SK-N-SH (cell line): ENCODE measurements at regions not wholly inside any gene's neighbourhood (a gene's known extent, or its start where the extent isn't known, plus 50 kb on each side); places are given as distances from the start of the nearest gene placed in this dataset.
A peak's percentile ranks its signal among the peaks of the same experiment; 100 is the strongest.
"Not testable (repeated sequence)": the region's sequence is repeated elsewhere in the genome, so short reads cannot be mapped to it uniquely, and the experiment has no call there.

Source experiments
- CTCF ChIA-PET: fragments of 300-600, 350-600 bp; formaldehyde crosslinking; extraction: SDS; loops from one replicate; lab custom pipeline; 2021; lab: Yijun Ruan, JAX
- POLR2A ChIA-PET: fragments of 350-600 bp; sonication (Branson Sonifier 250); formaldehyde crosslinking; extraction: SDS; loops from one replicate; lab custom pipeline; 2020; ENCODE audit warnings: antibody characterized with exemption, inconsistent platforms; lab: Yijun Ruan, JAX
- DNase-seq: peaks from one replicate; pipeline ENCODE4 v3.0.0; 2012
- H2AFZ ChIP-seq: fragments of 200-600 bp; sonication (generic); 2 replicates; pipeline ENCODE4 v1.8.1; 2016; ENCODE audit warnings: antibody characterized with exemption, mild to moderate bottlenecking, low read depth
- H3F3A ChIP-seq: fragments of 200-600 bp; sonication (generic); replicated peaks from 2 replicates; pipeline ENCODE3; 2016; ENCODE audit warnings: antibody characterized with exemption, mild to moderate bottlenecking; ENCODE audit not compliant: insufficient read depth
- H3K27ac ChIP-seq, 2 experiments: fragments of 200-500 bp in 1 of 2; fragments of 200-600 bp in 1 of 2; sonication (Bioruptor generic) in 1 of 2; sonication (generic), shearing (Covaris generic) in 1 of 2; 2 replicates each; pipeline versions ENCODE4 v1.5.1 to v1.6.1; 2014 to 2016; ENCODE audit warnings: low read depth in 2 of 2, inconsistent platforms in 1 of 2, low read length in 1 of 2, mild to moderate bottlenecking in 1 of 2, mixed read lengths in 1 of 2
- H3K27me3 ChIP-seq: fragments of 200-600 bp; sonication (generic), shearing (Covaris generic); 2 replicates; pipeline ENCODE4 v1.6.1; 2016; ENCODE audit warnings: mixed run types; ENCODE audit not compliant: insufficient read depth
- H3K36me3 ChIP-seq, 2 experiments: fragments of 200-500 bp in 1 of 2; fragments of 200-600 bp in 1 of 2; sonication (Bioruptor generic) in 1 of 2; sonication (generic) in 1 of 2; replicated peaks in 1 of 2; 2 replicates each; pipeline versions ENCODE3 to v1.5.1; 2014 to 2016; ENCODE audit warnings: low read length in 1 of 2, mild to moderate bottlenecking in 1 of 2; ENCODE audit not compliant: insufficient read depth in 2 of 2, control insufficient read depth in 1 of 2
- H3K4me1 ChIP-seq, 2 experiments: fragments of 200-500 bp in 1 of 2; fragments of 200-600 bp in 1 of 2; sonication (Bioruptor generic) in 1 of 2; sonication (generic), shearing (Covaris generic) in 1 of 2; 2 replicates each; pipeline versions ENCODE4 v1.5.1 to v1.6.1; 2014 to 2016; ENCODE audit warnings: low read depth in 1 of 2, low read length in 1 of 2, mixed run types in 1 of 2; ENCODE audit not compliant: insufficient read depth in 2 of 2, control insufficient read depth in 1 of 2
- H3K4me2 ChIP-seq: fragments of 200-600 bp; sonication (generic), shearing (Covaris generic); 2 replicates; pipeline ENCODE4 v1.6.1; 2017; ENCODE audit warnings: mixed run types
- H3K4me3 ChIP-seq, 2 experiments: fragments of 200-500 bp in 1 of 2; fragments of 200-600 bp in 1 of 2; sonication (Bioruptor generic) in 1 of 2; sonication (generic), shearing (Covaris generic) in 1 of 2; 2 replicates each; pipeline versions ENCODE4 v1.5.1 to v1.8.1; 2014 to 2016; ENCODE audit warnings: low read depth in 2 of 2, inconsistent platforms in 1 of 2, low read length in 1 of 2, mild to moderate bottlenecking in 1 of 2, mixed read lengths in 1 of 2, moderate library complexity in 1 of 2
- H3K79me2 ChIP-seq: fragments of 200-600 bp; sonication (generic); 2 replicates; pipeline ENCODE4 v1.8.1; 2017; ENCODE audit warnings: mild to moderate bottlenecking; ENCODE audit not compliant: insufficient read depth
- H3K9ac ChIP-seq: fragments of 200-600 bp; sonication (generic); 2 replicates; pipeline ENCODE4 v1.6.1; 2017; ENCODE audit warnings: mixed run types
- H3K9me2 ChIP-seq: fragments of 200-600 bp; sonication (generic); 2 replicates; pipeline ENCODE4 v1.6.1; 2017; ENCODE audit warnings: mixed run types
- H3K9me3 ChIP-seq: fragments of 200-600 bp; sonication (generic); 2 replicates; pipeline ENCODE4 v1.6.1; 2017; ENCODE audit warnings: mixed run types, mild to moderate bottlenecking, moderate library complexity
- H4K20me1 ChIP-seq: fragments of 200-600 bp; sonication (generic); 2 replicates; pipeline ENCODE4 v1.6.1; 2017; ENCODE audit warnings: mild to moderate bottlenecking, mixed run types; ENCODE audit not compliant: insufficient read depth
- ELF1 ChIP-seq: IDR thresholded peaks from 2 replicates; pipeline ENCODE4 v1.4.0; 2012
- EZH2phosphoT487 ChIP-seq: fragments of 200-600 bp; sonication (generic); IDR thresholded peaks from 2 replicates; pipeline ENCODE4 v1.6.1; 2017; ENCODE audit warnings: low read depth, mixed run types, mild to moderate bottlenecking, antibody characterized with exemption, moderate library complexity, borderline replicate concordance
- GABPA ChIP-seq: IDR thresholded peaks from 2 replicates; pipeline ENCODE4 v1.4.0; 2012; ENCODE audit warnings: low read depth, mild to moderate bottlenecking
- IRF3 ChIP-seq: fragments of 150-350 bp; IDR thresholded peaks from 2 replicates; pipeline ENCODE4 v1.6.1; 2016; ENCODE audit warnings: mild to moderate bottlenecking, low read depth, low read length
- MAX ChIP-seq: IDR thresholded peaks from 2 replicates; pipeline ENCODE4 v1.4.0; 2012; ENCODE audit warnings: low read depth
- MEF2A ChIP-seq: IDR thresholded peaks from 2 replicates; pipeline ENCODE4 v1.4.0; 2012; ENCODE audit warnings: low read depth, borderline replicate concordance
- RCOR1 ChIP-seq: fragments of 150-350 bp; IDR thresholded peaks from 2 replicates; pipeline ENCODE4 v1.6.1; 2017; ENCODE audit warnings: antibody characterized with exemption, low read length
- SMC3 ChIP-seq: IDR thresholded peaks from 2 replicates; pipeline ENCODE4 v1.6.1; 2012; ENCODE audit warnings: low read depth, low read length, improper control_type of control experiment
- TCF12 ChIP-seq: IDR thresholded peaks from 2 replicates; pipeline ENCODE4 v1.4.0; 2012
- USF1 ChIP-seq: IDR thresholded peaks from 2 replicates; pipeline ENCODE4 v1.4.0; 2012; ENCODE audit warnings: low read depth, borderline replicate concordance
- YY1 ChIP-seq: IDR thresholded peaks from 2 replicates; pipeline ENCODE4 v1.4.0; 2012; ENCODE audit warnings: low read depth, mild to moderate bottlenecking
- WGBS: methylation state at CpG from one replicate; pipeline ENCODE4 v1.1.6; 2017; ENCODE audit warnings: low lambda C conversion rate; 5-methylcytosine and 5-hydroxymethylcytosine counted together

GRCh38 chr4:170801771-170802170, 712.0 kb upstream of the AADAT start (continued):
- TF ChIP-seq MEF2A (no peak), ELF1 (no peak), USF1 (no peak), GABPA (no peak), TCF12 (no peak), YY1 (no peak), SMC3 (no peak)

GRCh38 chr4:170794525-170794924, 704.8 kb upstream of the AADAT start:
- H2AFZ ChIP-seq, result peak overlapping the region; percentile 21; the same call in 1 of the 2 replicates
- H3K4me1 ChIP-seq, result no peaks in the 10 kb centered on the region
- H3K9me3 ChIP-seq, result no peaks in the 10 kb centered on the region
- no peak overlapping the region for H3K4me3 ChIP-seq
- no peaks in the 10 kb centered on the region for H4K20me1 ChIP-seq
- H3F3A ChIP-seq, result no peaks in the 10 kb centered on the region
- CTCF ChIA-PET, result no interaction called here
- TF ChIP-seq MAX (no peak), YY1 (no peak), SMC3 (no peak), RCOR1 (no peak), IRF3 (no peak), EZH2phosphoT487 (no peak)
- TF ChIP-seq, all 33 proteins: peak for 0
- Histone ChIP-seq H3K79me2 (no peaks in the 10 kb centered on the region), H3K36me3 (no peaks in the 10 kb centered on the region), H3K9ac (no peak overlapping the region), H3K27me3 (no peaks in the 10 kb centered on the region), H3K27ac (no peak overlapping the region), H3K9me2 (no peaks in the 10 kb centered on the region), H3K4me2 (no peak overlapping the region)
- WGBS, result 9% methylated on average over 3 of the region's 3 CpGs
- POLR2A ChIA-PET, result no interaction called here
- DNase-seq, result no peak

GRCh38 chr4:170788540-170789051, 698.8 kb upstream of the AADAT start:
- H3K9me3 ChIP-seq, H3K79me2 ChIP-seq, POLR2A ChIA-PET, H3K27ac ChIP-seq, CTCF ChIA-PET, H4K20me1 ChIP-seq, H3K27me3 ChIP-seq, DNase-seq, H3K4me3 ChIP-seq, H2AFZ ChIP-seq, H3K36me3 ChIP-seq, H3K4me2 ChIP-seq, H3K9me2 ChIP-seq, H3K9ac ChIP-seq, H3K4me1 ChIP-seq, H3F3A ChIP-seq: not testable (repeated sequence)
- WGBS, result 61% methylated on average over 19 of the region's 28 CpGs
